GM19240 (cell line): ENCODE measurements at regions not wholly inside any gene's neighbourhood (a gene's known extent, or its start where the extent isn't known, plus 50 kb on each side); places are given as distances from the start of the nearest gene placed in this dataset.

Experiments used
- DNase-seq: peaks from one replicate; pipeline ENCODE4 v3.0.0; 2011; ENCODE audit warnings: low spot score; ENCODE audit not compliant: insufficient read length

DNA sequence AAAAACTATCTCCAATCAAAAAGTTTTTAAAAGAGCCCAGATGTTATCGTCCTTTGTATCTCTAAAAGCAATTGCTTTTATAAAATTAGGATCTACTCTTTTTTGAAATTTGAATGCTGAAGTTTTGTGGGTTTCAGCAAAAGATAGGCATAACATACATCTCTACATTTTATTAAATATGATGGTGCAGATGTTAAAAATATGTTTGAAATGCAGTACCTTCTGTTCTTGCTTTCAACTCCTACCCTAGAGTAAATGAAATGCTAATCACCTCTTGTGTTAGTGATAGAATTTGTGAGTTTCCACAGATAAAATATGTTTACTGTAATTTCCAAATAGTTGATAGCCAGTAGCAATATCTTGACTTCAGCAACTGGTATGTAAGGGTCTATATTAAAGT, 95.7 kb upstream of the VPREB1 start:
- no peak for DNase-seq

DNA sequence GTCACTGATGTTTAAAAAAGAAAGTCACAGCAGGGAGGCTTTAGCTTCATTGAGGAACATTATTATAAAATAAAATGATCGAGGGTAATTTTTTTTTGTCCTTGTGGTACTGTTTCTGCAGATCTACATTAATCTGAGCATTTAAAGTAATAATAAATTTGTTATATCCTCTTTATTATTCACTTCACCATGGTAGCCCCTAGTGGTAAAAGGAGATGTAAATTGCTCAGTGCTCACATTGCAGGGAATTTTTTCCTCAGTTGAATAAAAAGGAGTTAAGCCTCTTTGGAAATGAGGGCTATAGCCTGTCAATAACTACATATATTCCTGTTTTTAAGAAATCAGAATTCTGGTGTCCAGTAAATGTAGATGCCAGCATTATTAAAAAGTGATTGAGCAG, 99.7 kb upstream of the VPREB1 start:
- DNase-seq = no peak

DNA sequence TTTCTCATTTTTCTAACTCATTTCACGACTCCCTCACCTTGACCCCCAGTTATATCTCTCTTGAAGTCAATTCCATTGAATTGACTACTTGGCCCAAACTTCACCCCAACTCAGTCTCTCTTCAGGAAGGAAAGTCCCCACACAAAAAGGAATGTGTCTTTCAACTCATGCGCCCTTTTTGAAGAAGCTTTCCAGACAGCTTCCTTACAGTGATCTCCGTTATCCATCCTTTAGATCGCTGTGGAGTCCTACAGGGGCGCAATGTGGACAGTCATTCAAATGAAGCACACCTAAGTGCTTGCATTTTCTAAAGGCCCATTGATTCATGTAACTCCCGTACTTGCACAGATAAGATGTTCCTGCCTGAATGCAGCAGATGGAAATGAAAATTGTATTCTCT, 101.1 kb upstream of the VPREB1 start:
- DNase-seq = no peak

DNA sequence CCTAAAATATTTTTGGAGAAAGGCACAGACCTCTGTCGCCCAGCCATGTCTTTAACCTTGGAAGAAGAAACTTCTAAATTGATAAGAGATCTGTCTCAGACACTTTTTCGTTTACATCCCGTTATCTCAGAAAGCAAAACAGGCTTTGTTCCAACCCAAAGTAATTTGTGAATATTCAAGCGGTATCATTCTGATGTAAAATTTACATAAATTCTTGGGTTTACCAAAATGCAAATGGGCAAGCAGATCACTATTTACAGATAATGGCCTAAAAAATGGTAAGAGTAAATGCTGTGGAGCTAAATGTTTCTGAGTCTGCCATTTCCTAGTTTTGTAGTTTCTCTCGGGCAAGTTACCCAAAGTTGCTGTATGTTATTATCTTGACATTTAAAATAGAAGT, 101.9 kb upstream of the VPREB1 start:
- no peak for DNase-seq

DNA sequence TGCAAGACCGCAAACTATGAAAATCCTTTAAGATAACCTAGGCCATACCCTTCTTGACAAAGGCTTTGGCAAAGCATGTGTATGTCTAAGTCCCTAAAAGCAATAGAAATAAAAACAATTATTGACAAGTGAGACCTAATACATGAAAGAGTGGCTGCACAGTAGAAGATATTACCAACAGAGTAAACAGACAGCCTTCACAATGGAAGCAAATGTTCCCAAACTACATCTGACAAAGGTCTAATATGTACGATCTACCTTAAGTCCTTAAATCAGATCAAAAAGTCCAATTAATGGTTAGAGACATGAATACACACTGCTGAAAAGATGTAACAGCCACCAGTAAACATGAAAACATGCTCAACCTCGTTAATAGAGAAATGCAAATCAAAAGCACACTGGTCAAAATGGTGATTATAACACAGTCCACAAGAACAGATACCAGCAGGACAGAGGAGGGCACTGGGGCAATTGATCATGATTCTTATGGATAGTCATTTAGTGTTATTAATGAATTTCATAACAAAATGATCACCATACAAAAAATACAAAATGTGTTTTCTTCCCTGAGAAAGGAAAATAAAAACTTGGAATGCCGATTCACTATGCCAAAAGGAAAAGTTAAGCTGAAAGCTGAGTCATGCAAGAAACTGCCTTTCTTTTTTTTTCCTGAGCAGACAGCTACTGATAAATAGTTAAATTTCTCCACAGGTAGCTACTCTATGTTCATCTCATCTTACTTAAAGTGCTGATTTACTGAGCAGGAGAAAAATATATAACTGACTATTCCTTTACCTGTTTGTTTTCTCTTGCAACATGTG, 102.6 kb upstream of the VPREB1 start:
- DNase-seq = no peak

DNA sequence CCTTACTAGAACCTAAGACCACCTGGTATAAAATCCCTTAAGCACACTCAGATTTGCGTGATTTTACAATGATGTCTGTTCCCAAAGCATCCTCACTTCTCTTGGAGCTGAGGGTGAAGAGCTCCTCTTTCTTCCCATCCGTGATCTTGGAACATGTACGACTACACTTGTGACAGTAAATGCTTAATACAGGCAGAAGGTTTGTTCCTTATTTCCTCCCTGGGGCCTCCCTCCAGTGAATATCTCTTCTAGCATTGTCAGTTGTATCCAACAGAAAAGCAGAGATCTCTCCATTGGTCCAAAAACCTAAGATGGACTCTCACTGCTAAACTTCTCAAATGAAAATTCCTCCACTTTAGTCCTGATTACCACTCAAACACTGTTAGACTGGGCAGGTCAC, 103.6 kb upstream of the VPREB1 start:
- no peak for DNase-seq

DNA sequence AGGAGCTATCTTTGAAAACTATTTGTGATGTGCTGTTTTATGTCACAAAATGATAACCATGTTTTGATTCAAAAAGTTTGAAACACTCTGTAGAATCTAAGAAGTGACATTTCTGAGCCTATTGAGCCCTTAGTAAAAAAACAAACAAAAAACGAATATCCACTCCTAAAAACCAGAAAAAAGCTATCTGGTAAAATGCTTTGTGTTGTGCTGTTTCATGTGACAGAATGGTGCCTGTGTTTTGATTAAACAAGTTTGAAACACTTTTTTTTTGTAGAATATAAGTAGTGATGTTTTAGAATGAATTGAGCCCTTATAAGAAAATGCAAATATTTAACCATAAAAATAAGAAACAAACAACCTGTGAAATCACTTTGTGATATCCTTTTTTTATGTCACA, 105.2 kb upstream of the VPREB1 start:
- DNase-seq = no peak

DNA sequence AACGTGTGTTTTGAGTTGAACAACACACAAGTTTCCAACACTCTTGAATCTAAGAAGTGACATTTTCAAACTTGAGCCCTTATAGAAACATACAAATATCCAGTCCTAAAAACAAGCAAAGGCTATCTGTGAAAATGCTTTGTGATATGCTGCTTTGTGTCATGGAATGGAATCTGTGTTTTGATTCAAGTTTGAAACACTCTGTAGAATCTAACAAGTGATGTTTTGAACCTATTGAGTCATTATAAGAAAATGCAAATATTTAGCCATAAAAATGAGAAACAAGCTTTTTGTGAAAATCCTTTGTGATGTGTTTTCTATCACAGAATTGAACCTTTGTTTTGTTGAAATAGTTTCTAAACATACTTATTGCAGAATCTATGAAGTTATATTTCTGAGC, 105.7 kb upstream of the VPREB1 start:
- no peak for DNase-seq

DNA sequence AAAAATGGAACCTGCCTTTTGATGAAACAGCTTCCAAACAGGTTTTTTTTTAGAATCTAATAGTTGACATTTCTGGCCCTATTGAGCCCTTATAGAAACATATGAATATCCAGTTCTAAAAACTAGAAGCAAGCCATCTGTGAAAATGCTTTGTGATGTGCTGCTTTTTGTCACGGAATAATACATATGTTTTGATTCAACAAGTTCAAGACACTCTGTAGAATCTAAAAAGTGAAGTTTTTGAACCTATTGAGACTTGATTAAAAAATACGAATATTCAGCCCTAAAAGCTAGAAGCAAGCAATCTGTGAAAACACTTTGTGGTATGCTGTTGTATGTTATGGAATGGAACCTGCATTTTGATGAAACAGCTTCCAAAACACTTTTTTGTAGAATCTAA, 106.7 kb upstream of the VPREB1 start:
- DNase-seq = no peak

DNA sequence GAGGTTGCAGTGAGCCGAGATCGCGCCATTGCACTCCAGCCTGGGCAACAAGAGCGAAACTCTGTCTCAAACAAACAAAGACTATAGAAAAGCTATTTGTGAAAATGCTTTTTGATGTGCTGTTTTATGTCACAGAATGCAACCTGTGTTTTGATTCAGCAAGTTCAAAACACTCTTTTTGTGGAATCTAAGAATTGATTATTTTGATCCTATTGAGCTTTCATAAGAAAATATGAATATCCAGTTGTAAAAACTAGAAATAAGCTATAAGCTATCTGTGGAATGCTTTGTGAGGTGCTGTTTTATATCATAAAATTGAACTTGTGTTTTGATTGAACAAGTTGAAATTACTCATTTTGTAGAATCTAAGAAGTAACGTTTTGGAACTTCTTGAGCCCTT, 110.7 kb upstream of the VPREB1 start:
- DNase-seq = no peak

DNA sequence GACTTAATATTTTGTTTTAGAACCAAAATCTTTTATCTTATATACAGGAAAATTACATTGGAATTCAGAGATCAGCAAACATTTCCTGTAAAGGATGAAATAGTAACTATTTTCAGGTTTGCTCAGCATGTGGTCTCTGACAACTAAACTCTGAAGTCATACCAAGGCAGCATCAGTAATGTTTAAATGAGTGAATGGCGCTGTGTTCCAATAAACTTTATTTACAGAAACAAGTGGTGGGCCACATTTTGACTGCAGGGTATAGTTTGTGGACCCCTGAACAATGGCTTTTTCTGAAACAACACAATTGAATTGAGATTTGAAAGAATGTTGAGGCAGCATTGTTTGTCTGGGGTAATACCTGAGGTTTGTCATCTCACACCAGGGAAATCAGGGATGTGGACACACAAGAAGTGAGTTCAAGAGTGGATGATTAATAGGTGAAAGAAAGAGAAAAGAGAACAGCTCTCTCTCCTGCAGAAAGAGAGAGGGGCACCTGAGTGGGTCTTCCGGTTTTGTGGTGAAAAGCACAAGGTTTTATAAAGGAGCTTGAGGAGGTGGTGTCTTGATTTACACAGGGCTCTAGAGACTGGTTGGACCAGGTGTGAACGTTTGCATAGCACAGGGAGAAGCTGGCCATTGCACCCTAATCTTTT, 113.5 kb upstream of the VPREB1 start:
- DNase-seq = no peak

DNA sequence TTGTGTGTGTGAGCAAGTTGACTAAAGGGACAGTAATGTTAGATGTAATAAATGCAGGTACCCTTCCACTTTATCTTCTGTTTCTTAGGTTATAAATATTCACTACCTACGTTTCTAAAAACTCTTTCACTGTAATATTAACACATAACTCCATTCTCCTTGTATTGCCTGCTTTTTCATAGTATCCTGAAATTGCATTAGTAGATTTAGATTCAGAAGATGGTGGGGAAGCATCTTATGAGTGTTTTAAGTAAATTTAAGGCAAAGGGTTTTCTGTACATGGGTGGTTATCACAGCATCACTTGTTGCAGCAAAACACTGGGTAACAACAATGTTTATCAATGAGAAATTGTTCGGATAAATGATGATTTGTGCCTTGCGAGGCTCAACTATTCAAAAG, 115.2 kb upstream of the VPREB1 start:
- no peak for DNase-seq

DNA sequence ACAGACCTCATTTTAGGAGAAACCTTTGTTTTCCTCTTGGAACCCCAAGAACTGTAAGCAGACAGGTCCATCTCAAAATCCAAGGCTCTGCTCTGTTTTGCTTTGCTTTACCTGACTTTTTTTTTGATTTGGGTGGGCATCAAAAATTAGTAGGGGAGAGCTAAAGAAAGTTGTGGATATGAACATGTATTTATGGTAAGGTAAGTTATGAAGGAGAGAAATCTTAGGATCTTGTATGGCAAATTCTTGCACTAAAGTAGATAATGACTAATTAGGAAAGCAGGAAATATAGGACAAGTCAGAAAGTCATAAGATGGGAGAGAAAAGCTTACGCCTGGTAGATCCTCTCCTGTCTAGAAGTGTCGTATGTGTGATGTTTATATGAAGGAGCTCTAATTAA, 116.1 kb upstream of the VPREB1 start:
- no peak for DNase-seq

DNA sequence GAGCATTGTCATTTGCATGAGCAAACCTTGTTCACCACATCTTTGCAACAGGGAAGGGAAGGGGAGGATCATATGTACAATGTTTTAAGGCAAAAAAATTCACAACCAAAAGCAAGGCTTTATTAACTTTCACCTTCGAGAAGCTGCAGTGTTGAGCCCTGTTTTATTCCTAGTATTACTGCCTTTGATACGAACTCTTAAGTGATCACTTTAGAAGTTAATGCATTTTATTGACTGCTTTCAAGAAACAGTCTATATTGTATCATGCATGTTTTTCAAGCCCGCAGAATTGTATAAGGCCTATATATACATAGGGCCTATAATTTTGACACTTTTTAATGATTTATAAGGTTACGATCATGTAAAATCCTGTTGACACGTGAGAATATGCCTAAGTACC, 117.5 kb upstream of the VPREB1 start:
- DNase-seq = no peak

DNA sequence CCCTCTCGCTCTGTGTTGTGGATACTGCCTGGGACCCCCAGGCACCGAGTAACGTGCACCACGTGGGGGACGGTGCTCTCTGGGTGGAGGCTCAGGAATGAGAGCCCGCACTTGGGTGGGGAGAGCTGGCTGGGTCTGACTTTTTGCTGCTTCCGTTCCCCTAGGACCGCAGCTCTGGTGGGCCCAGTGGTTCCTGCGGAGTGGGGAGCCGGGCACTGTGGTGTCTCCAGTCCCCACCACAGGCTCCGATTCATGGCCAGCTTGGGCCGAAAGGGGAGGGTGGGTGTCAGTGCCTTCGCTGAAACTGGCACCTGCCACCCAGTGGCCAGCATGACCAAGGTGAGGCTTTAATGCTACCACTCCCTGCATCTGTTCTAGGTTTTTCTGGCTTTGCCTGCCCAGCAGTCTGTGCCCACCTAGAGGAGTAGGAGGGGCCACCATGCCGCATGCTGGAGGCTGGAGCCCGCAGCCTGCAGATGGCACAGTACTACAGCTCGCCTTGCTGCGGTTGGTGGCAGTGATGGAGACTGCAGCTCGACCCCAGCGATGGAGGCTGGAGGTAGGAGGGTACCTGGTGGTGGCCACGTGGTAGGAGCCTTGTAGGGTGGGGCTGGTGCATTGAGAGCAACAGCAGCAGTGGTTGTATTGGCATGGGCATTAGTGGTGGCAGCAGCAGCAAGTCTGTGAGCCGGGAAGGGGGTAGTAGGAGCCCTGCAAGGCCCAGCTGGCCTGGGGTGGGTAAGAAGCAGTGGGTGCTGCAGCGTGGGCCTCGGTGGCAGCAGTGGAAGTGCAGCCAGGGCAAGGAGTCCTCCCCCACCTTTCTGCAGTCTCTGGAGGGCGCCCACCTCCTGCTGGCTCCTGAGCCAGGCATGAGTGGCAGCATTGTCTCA, 118.8 kb upstream of the VPREB1 start:
- DNase-seq = no peak

DNA sequence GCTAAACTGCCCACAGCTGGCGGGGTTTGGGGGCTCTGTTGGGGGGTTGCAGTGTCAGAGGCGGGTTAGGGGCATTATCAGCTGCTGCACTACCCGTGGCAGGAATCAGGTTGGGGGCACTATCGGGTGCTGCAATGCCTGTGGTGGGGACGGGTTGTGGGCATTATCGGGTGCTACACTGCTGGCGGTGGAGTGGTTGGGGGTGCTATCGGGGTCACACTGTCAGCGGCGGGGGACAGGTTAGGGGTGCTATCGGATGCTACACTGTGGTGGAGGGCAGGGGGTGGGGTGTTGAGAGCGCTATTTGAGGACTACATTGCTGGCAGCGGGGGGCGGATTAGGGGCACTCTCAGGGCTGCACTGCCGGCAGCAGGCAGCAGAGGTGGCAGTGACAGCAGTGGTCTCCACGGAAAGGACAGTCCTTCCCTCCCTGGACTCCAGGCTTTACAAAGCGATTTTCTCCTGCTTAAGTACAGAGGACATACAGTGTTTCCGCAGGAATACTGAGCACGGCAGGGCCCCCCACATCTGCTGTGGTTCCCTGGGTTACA, 119.5 kb upstream of the VPREB1 start:
- DNase-seq = no peak

DNA sequence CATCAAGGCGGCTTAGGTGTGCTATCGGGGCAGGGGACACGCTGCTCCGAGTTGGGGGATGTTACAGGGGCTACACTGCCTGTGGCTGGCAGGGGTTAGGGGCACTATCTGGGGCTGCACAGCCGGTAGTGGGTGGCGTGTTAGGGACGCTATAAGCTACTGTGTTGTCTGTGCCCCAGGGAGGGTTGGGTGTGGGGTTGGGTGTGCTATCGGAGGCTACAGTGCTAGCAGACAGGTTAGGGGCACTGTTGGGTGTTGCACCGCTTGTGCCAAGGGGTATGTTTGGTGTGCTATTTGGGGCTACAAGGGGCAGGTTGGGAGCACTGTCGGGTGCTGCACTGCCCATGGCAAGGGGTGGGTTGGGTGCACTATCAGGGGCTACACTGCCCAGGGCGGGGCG, 120.2 kb upstream of the VPREB1 start:
- DNase-seq = no peak

DNA sequence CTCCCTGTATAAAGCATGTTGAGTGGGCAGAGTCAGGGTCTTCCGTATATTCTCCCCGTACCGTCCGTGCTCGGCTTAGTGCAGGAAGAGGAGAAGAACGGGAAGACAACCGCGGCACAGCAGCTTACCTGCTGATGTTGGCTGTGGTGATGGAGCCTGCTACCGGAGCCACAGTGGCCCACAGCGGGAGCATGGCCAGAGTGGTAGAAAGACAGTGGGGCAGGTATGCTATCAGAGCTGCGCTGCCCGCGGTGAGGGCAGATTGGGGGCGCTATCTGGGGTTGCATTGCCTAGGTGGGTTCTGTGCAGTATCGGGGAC, 120.7 kb upstream of the VPREB1 start:
- DNase-seq = no peak

DNA sequence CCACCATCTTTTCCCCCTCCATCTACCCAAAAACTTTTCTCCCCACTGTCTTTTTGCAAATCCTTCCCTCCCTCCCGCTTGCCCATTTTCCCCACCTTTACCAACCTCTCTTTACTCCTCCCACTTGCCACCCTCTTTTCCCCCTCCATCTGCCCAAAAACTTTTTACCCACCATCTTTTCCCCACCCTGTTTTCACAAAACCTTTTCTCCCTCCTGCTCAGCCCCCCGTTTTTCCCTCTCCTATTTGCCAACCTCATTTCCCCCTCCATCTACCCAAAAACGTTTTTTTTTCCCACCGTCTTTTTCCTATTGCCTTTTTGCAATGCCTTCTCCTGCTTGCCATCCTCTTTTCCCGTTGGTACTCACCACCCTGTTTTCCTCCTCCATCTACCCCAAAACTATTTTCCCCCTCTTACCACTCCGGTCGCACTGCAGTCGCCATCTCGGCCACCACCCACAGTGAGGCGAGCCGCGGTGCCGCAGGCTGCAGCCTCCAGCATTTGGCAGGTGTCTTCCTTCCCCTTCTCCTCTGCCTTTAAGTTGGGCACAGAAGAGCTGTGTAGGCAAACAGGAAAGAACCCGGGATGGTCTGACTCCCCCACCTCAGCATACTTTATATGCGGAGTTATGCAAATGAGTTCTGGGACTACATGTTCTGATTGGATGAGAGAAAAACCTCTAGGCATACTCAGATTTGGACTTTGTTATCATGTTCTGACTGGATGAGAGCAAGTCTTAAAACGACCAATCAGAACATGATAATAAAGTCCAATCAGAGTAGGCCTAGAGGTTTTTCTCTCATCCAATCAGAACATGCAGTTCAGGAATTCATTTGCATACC, 121.2 kb upstream of the VPREB1 start:
- DNase-seq = no peak

DNA sequence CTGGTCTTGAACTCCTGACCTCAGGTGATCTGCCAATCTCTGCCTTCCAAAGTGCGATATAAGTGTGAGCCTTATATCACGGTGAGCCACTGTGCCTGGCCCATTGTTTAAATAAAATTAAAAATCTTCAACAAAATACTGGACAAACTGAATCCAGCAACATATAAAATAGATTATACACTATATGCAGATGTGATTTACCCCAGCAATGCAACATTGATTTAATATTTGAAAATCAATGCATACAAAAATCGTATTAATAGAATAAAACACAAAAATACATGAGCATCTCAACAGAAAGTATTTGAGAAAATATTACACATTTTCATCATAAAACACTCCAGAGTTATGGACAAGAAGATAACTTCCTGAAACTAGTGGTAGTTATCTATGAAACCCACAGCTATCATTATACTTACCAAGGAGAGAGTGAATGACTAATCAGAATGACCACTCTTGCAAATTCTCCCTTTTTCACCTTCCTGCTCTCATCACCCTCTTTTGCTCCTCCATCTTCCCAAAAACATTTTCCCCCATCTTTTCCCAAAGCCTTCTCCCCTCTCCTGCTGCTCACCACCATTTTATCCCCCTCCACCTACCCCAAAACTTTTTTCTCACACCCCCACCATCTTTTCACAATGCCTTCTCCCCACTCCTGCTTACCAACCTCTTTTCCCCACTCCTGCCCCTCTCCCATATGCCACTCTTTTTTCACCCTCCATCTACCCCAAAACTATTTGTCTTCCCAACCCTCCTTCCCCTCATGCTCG, 122.1 kb upstream of the VPREB1 start:
- DNase-seq = no peak
